ENCODE measurements at regions not wholly inside any gene's neighbourhood (a gene's known extent, or its start where the extent isn't known, plus 50 kb on each side); places are given as distances from the start of the nearest gene placed in this dataset.

GRCh38 chr13:78339927-78340326, 263.4 kb downstream of the POU4F1 start:
- TF ChIP-seq CTCF (conservative IDR thresholded peaks at IDR 0.05; ENCODE audit: low read length) = no peak
- no peak for TF ChIP-seq EZH2phosphoT487 (IDR thresholded peaks at IDR 0.05; ENCODE audit: borderline replicate concordance)

Measured in Loucy (cell line).